Breast epithelium (tissue), 3 donors: ENCODE measurements at regions not wholly inside any gene's neighbourhood (a gene's known extent, or its start where the extent isn't known, plus 50 kb on each side); places are given as distances from the start of the nearest gene placed in this dataset.

Source experiments
- POLR2A ChIP-seq: fragments of 450-650 bp; IDR thresholded peaks from one replicate; pipeline ENCODE4 v1.6.1; 2016; ENCODE audit warnings: antibody characterized with exemption, mild to moderate bottlenecking, moderate library complexity
- POLR2AphosphoS5 ChIP-seq, 3 donors: sonication (generic); formaldehyde crosslinking; IDR thresholded peaks; one replicate each; pipeline ENCODE4 v1.6.1; 2017; ENCODE audit warnings: antibody characterized with exemption in 3 of 3

DNA sequence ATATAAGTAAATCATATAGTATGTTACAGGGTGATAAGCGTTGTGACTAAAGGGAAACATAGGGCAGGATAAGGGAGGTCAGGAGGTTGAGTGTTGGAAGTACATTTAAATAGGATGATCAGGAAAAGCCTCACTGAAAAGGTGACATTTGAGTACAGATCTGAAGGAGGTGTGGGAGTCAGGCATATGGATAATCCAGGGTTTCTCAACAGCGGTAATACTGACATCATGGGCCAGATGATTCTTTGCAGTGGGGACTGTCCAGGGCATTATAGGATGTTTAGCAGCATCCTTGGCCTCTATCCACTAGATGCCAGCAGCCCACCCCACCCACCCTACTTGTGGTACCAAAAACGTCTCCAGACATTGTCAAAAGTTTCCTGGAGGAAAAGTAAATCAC lies 292.6 kb upstream of the PREP start:
- TF ChIP-seq POLR2A (no peak), POLR2AphosphoS5 (IDR thresholded peaks at IDR 0.05) (no peak)
